ENCODE measurements at regions not wholly inside any gene's neighbourhood (a gene's known extent, or its start where the extent isn't known, plus 50 kb on each side); places are given as distances from the start of the nearest gene placed in this dataset.

GRCh38 chr15:97661796-97662195, 298.7 kb upstream of the ARRDC4 start:
- CTCF ChIA-PET = interaction anchor here (0.6 kb wide), 1 partner anchor 229 kb away, joined by 3 read pairs; no protein-coding TSS in a partner anchor
- Histone ChIP-seq H3K4me1 (ENCODE audit: control insufficient read depth, extremely low read depth, insufficient read depth, low read length) (no peaks in the 10 kb centered on the region), H3K27me3 (ENCODE audit: control insufficient read depth in 2 of 2, insufficient read depth in 2 of 2, low read length in 2 of 2) (no peaks in the 10 kb centered on the region), H3K9me3 (replicated peaks; ENCODE audit: control insufficient read depth, insufficient read depth, low read length) (no peaks in the 10 kb centered on the region), H3K79me2 (ENCODE audit: control insufficient read depth, insufficient read depth, low read length) (no peaks in the 10 kb centered on the region), H4K20me1 (replicated peaks; ENCODE audit: control insufficient read depth, extremely low read depth, insufficient read depth, low read length) (no peaks in the 10 kb centered on the region), H3K27ac (ENCODE audit: insufficient read depth, low read depth, low read length) (no peak overlapping the region), H2AFZ (ENCODE audit: low read depth, low read length) (no peak overlapping the region), H3K36me3 (ENCODE audit: control insufficient read depth in 2 of 2, extremely low read depth in 1 of 2, insufficient read depth in 2 of 2, low read length in 2 of 2) (no peaks in the 10 kb centered on the region), H3K4me2 (ENCODE audit: insufficient read depth, low read length) (no peak overlapping the region), H3K4me3 (replicated peaks in 1 of 3; ENCODE audit: insufficient read depth in 1 of 3, low read depth in 1 of 3, low read length in 3 of 3) (no peak overlapping the region), H3K9me1 (replicated peaks; ENCODE audit: control insufficient read depth, extremely low read depth, insufficient read depth, low read length) (no peaks in the 10 kb centered on the region), H3K9ac (replicated peaks; ENCODE audit: extremely low read depth, insufficient read depth, low read length) (no peak overlapping the region)
- dilution Hi-C loops (cut with MboI; ENCODE audit: extremely low pct_ligation_motif_present, low sequenced_read_pairs) = no loop called here
- BruUV-seq (replicated peaks) = no TSS peak
- POLR2A ChIA-PET = no interaction called here
- FAIRE-seq (no peak), DNase-seq (ENCODE audit: low read depth, low spot score) (no peak)
- intact Hi-C loops (cut with micrococcal nuclease) = no loop called here
- TF ChIP-seq EZH2 (IDR thresholded peaks at IDR 0.05; ENCODE audit: borderline replicate concordance, low read depth, low read length, severe bottlenecking) = no peak
- TF ChIP-seq POLR2AphosphoS5 (IDR thresholded peaks at IDR 0.05; ENCODE audit: insufficient read depth, low read depth, low read length) = no peak
- TF ChIP-seq MYC (IDR thresholded peaks at IDR 0.05; ENCODE audit: low read depth, low read length) = no peak
- TF ChIP-seq JUN (IDR thresholded peaks at IDR 0.05; ENCODE audit: borderline replicate concordance, insufficient read depth, insufficient read length, low read depth) = no peak
- no peak for TF ChIP-seq CTCF (IDR thresholded peaks at IDR 0.05; ENCODE audit: extremely low read depth in 1 of 2, insufficient read depth in 1 of 2, low read depth in 1 of 2, low read length in 2 of 2)
- no peak for TF ChIP-seq GATA2 (IDR thresholded peaks at IDR 0.05; ENCODE audit: insufficient read depth, insufficient read length, low read depth, low read length)
- no peak for TF ChIP-seq FOS (IDR thresholded peaks at IDR 0.05; ENCODE audit: borderline replicate concordance, insufficient read depth, low read length)
- no peak for TF ChIP-seq POLR2A (IDR thresholded peaks at IDR 0.05; ENCODE audit: low read depth, low read length)

All from endothelial cell of umbilical vein (primary cell).